ENCODE measurements at regions not wholly inside any gene's neighbourhood (a gene's known extent, or its start where the extent isn't known, plus 50 kb on each side); places are given as distances from the start of the nearest gene placed in this dataset.
A peak's percentile ranks its signal among the peaks of the same experiment; 100 is the strongest.

DNA sequence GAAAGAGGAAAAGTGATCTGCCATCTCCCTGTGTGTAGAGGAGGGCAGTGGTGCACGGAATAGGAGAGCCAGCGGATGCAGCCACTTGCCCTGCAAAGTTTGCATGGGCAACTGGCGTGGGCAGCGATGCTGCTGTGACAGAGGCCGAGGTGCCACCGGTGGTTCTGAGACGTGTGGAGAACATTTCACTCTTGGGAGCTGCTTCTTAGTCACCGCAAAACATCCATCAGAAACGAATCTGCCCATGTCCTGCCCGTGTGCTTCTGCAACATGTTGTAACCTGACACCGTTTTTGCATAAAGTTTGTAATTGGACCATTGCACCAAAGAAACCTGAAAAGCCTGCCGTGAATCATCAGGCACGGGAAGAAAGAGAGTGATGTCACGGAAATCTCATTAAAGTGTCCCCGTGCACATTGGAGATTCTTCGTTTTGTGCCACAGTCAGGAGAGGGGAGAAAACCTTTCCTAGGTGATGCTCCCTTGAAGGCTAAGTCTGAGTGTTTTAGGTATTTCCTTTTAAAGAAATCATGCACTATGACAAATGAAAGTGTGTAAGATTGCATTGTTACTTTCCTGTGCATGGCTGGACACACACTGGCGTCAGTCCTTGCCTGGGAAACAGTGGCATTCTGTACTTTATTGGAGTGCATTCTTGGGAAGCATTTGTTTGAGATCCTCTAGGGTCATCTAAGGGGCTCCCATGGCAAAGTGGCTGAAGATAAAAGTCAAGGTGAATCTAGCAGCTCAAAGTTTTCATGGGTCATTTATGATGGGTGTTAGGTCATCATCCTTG is 302.6 kb downstream of the KLF6 start:
- peak in 1 of 2 donors; percentile 66 for DNase-seq (ENCODE audit: low spot score in 2 of 2)
- no peaks in the 10 kb centered on the region for H3K9me3 ChIP-seq
- no peaks in the 10 kb centered on the region for H3K36me3 ChIP-seq
- H3K4me1 ChIP-seq, result peaks cover 0 to 30% (median 17%) of the 10 kb centered on the region in 4 donors
- H3K4me3 ChIP-seq, result peak overlapping the region in 1 of 4 donors; percentile 9
- H3K27ac ChIP-seq, result peak overlapping the region in 3 of 4 donors; percentile 43 to 81 (median 76)
- 16 to 19% methylated on average over 17 of the region's 17 CpGs for WGBS, 2 donors
- H3K27me3 ChIP-seq, result no peaks in the 10 kb centered on the region
- peak; percentile 69 to 94 for TF ChIP-seq EP300 (IDR thresholded peaks at IDR 0.05)
- TF ChIP-seq, protein P1, sequence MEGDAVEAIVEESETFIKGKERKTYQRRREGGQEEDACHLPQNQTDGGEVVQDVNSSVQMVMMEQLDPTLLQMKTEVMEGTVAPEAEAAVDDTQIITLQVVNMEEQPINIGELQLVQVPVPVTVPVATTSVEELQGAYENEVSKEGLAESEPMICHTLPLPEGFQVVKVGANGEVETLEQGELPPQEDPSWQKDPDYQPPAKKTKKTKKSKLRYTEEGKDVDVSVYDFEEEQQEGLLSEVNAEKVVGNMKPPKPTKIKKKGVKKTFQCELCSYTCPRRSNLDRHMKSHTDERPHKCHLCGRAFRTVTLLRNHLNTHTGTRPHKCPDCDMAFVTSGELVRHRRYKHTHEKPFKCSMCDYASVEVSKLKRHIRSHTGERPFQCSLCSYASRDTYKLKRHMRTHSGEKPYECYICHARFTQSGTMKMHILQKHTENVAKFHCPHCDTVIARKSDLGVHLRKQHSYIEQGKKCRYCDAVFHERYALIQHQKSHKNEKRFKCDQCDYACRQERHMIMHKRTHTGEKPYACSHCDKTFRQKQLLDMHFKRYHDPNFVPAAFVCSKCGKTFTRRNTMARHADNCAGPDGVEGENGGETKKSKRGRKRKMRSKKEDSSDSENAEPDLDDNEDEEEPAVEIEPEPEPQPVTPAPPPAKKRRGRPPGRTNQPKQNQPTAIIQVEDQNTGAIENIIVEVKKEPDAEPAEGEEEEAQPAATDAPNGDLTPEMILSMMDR (IDR thresholded peaks at IDR 0.05), result no peak
- TF ChIP-seq POLR2A (IDR thresholded peaks at IDR 0.05), result peak in 1 of 2 donors; percentile 67

DNA sequence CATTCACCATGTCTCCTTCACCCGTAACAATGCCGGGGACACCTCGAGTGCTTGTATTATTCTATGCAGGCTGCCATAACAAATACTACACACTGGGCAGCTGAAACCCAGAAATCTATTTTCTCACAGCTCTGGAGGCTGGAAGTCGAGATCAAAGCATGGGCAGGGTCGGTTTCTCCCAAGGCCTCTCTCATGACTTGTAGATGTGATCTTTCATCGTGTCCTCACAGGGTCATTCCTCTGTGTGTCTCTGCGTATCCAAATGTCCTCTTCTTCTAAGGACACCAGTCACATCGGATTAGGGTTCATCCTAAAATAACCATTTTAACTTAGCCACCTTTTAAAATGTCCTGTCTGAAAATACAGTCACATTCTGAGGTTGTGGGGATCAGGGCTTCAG is 303.5 kb downstream of the KLF6 start:
- H3K27me3 ChIP-seq, result no peaks in the 10 kb centered on the region
- no peaks in the 10 kb centered on the region for H3K9me3 ChIP-seq
- H3K27ac ChIP-seq, result peak overlapping the region in 2 of 4 donors; percentile 76 to 81
- H3K4me1 ChIP-seq, result peaks cover 0 to 30% (median 17%) of the 10 kb centered on the region in 4 donors
- 92 to 95% methylated on average over 8 of the region's 8 CpGs for WGBS, 2 donors
- no peak for DNase-seq (ENCODE audit: low spot score in 2 of 2)
- H3K4me3 ChIP-seq, result no peak overlapping the region
- TF ChIP-seq EP300 (IDR thresholded peaks at IDR 0.05), result no peak
- TF ChIP-seq, protein P1 (IDR thresholded peaks at IDR 0.05), result no peak
- no peak for TF ChIP-seq POLR2A (IDR thresholded peaks at IDR 0.05)
- no peaks in the 10 kb centered on the region for H3K36me3 ChIP-seq

DNA sequence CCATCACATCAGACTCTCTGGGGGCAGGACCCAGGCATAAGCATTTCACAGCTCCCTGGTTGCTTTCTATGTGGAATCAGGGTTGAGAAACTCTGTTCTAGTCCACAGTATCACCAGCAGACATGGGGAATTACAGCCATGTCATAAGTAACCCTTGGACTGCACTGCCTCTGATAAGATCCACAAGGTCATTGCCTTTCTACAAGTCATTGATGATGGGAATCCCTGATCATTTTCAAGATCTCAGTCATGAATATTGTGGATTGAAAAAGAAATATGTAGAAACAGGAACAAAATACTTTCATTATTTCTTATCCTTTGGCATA is 304.1 kb downstream of the KLF6 start:
- no peak for TF ChIP-seq POLR2A (IDR thresholded peaks at IDR 0.05)
- TF ChIP-seq, protein P1 (IDR thresholded peaks at IDR 0.05), result no peak
- no peak for TF ChIP-seq EP300 (IDR thresholded peaks at IDR 0.05)

DNA sequence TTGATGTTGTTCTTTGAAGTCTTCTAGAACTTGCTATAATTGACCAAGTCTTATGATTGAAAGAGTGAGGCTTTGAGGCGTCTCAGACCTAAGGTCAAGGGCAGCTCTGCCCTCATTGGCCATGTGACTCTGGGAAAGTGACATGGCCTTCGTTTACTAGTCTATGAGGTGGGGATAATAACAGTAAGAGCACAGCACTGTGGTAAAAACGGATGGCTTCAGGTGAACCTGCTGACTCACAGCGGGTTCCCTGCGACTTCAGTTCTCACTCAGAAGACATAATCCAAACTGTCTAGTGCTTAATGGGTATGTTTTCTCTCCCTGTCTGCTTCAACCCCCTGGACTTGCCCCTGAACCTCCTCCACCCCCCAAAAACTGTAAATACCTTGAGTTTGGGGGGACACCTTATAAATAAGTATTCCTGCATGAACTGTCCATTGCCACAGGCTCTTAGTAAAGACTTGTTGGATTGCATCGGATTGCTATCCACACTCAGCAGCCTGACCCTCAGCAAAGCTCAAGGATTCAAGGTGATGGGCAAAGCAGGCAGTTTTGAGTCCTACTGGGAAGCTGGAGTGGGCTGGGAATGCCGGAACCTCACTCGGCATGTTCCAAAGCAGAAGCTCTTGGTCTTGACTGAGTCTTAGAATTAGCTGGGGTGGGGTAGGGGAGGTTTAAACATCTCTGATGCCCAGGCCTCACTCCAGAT is 304.6 kb downstream of the KLF6 start:
- no peak for TF ChIP-seq EP300 (IDR thresholded peaks at IDR 0.05)
- TF ChIP-seq POLR2A (IDR thresholded peaks at IDR 0.05), result no peak
- TF ChIP-seq, protein P1 (IDR thresholded peaks at IDR 0.05), result no peak
- no peaks in the 10 kb centered on the region for H3K27me3 ChIP-seq
- H3K4me3 ChIP-seq, result no peak overlapping the region
- no peak for DNase-seq (ENCODE audit: low spot score in 2 of 2)
- H3K27ac ChIP-seq, result peak overlapping the region in 1 of 4 donors; percentile 38
- no peaks in the 10 kb centered on the region for H3K36me3 ChIP-seq
- H3K4me1 ChIP-seq, result peaks cover 0 to 31% (median 17%) of the 10 kb centered on the region in 4 donors
- H3K9me3 ChIP-seq, result no peaks in the 10 kb centered on the region
- 92 to 95% methylated on average over 8 of the region's 8 CpGs for whole genome bisulfite sequencing, 2 donors

More for the DNA sequence above, 304.1 kb downstream of the KLF6 start:
- Histone ChIP-seq H3K27ac (peak overlapping the region in 1 of 4 donors; percentile 81), H3K27me3 (no peaks in the 10 kb centered on the region), H3K36me3 (no peaks in the 10 kb centered on the region), H3K9me3 (no peaks in the 10 kb centered on the region), H3K4me3 (no peak overlapping the region), H3K4me1 (peaks cover 0 to 30% (median 17%) of the 10 kb centered on the region in 4 donors)
- no peak for DNase-seq (ENCODE audit: low spot score in 2 of 2)
